ENCODE measurements at regions not wholly inside any gene's neighbourhood (a gene's known extent, or its start where the extent isn't known, plus 50 kb on each side); places are given as distances from the start of the nearest gene placed in this dataset.

- DNase-seq (ENCODE audit: extremely low spot score), result no peak
- no peak for TF ChIP-seq CTBP1 (IDR thresholded peaks at IDR 0.05; ENCODE audit: borderline replicate concordance)
- no peak for TF ChIP-seq SUZ12 (IDR thresholded peaks at IDR 0.05)
- POLR2A ChIA-PET, result no interaction called here
- CTCF ChIA-PET, result interaction anchor here (0.7 to 1.2 kb wide), 2 partner anchors 10 to 298 kb away, joined by 3 read pairs; no protein-coding TSS in a partner anchor
These were observed 73.1 kb downstream of the ZIC5 start for GRCh38 chr13:99898421-99898820.

GRCh38 chr13:99897076-99897440 is 74.5 kb downstream of the ZIC5 start:
- TF ChIP-seq FOXA1 (IDR thresholded peaks at IDR 0.05) (no peak), SP1 (IDR thresholded peaks at IDR 0.05) (no peak), ELF4 (IDR thresholded peaks at IDR 0.05) (no peak), CTBP1 (IDR thresholded peaks at IDR 0.05; ENCODE audit: borderline replicate concordance) (no peak), TARDBP (IDR thresholded peaks at IDR 0.05) (no peak), FOXM1 (IDR thresholded peaks at IDR 0.05; ENCODE audit: borderline replicate concordance) (no peak), NFRKB (IDR thresholded peaks at IDR 0.05) (no peak), FOXK2 (IDR thresholded peaks at IDR 0.05) (no peak), ARNT (IDR thresholded peaks at IDR 0.05) (no peak), L3MBTL2 (conservative IDR thresholded peaks at IDR 0.05) (no peak), HDGF (IDR thresholded peaks at IDR 0.05; ENCODE audit: borderline replicate concordance) (no peak), SUZ12 (IDR thresholded peaks at IDR 0.05) (no peak), ZNF384 (IDR thresholded peaks at IDR 0.05) (no peak), PKNOX1 (IDR thresholded peaks at IDR 0.05) (no peak), BHLHE40 (IDR thresholded peaks at IDR 0.05; ENCODE audit: borderline replicate concordance) (no peak)
- CTCF ChIA-PET, result no interaction called here
- DNase-seq (ENCODE audit: extremely low spot score), result no peak
- POLR2A ChIA-PET, result no interaction called here

GRCh38 chr13:99896369-99897075 is 75.0 kb downstream of the ZIC5 start:
- no peak for DNase-seq (ENCODE audit: extremely low spot score)
- ChIA-PET CTCF (no interaction called here), POLR2A (no interaction called here)
- no peak for TF ChIP-seq NFRKB (IDR thresholded peaks at IDR 0.05)
- no peak for TF ChIP-seq FOXM1 (IDR thresholded peaks at IDR 0.05; ENCODE audit: borderline replicate concordance)
- TF ChIP-seq L3MBTL2 (conservative IDR thresholded peaks at IDR 0.05), result no peak
- no peak for TF ChIP-seq SUZ12 (IDR thresholded peaks at IDR 0.05)
- TF ChIP-seq SP1 (IDR thresholded peaks at IDR 0.05), result no peak
- TF ChIP-seq ARNT (IDR thresholded peaks at IDR 0.05), result no peak
- TF ChIP-seq TARDBP (IDR thresholded peaks at IDR 0.05), result no peak
- no peak for TF ChIP-seq ZNF384 (IDR thresholded peaks at IDR 0.05)
- no peak for TF ChIP-seq FOXK2 (IDR thresholded peaks at IDR 0.05)
- TF ChIP-seq HDGF (IDR thresholded peaks at IDR 0.05; ENCODE audit: borderline replicate concordance), result no peak
- no peak for TF ChIP-seq CTBP1 (IDR thresholded peaks at IDR 0.05; ENCODE audit: borderline replicate concordance)
- no peak for TF ChIP-seq BHLHE40 (IDR thresholded peaks at IDR 0.05; ENCODE audit: borderline replicate concordance)
- no peak for TF ChIP-seq FOXA1 (IDR thresholded peaks at IDR 0.05)
- no peak for TF ChIP-seq LEF1 (IDR thresholded peaks at IDR 0.05; ENCODE audit: borderline replicate concordance)
- no peak for TF ChIP-seq ELF4 (IDR thresholded peaks at IDR 0.05)
- TF ChIP-seq PKNOX1 (IDR thresholded peaks at IDR 0.05), result no peak

- ChIA-PET POLR2A (no interaction called here), CTCF (no interaction called here)
- DNase-seq (ENCODE audit: extremely low spot score), result no peak
- TF ChIP-seq PKNOX1 (IDR thresholded peaks at IDR 0.05) (no peak), TARDBP (IDR thresholded peaks at IDR 0.05) (no peak), SP1 (IDR thresholded peaks at IDR 0.05) (no peak), ARNT (IDR thresholded peaks at IDR 0.05) (no peak), FOXM1 (IDR thresholded peaks at IDR 0.05; ENCODE audit: borderline replicate concordance) (no peak), HDGF (IDR thresholded peaks at IDR 0.05; ENCODE audit: borderline replicate concordance) (no peak), NFRKB (IDR thresholded peaks at IDR 0.05) (no peak)
These were observed 75.9 kb downstream of the ZIC5 start for GRCh38 chr13:99895444-99896368.

- TF ChIP-seq FOXM1 (IDR thresholded peaks at IDR 0.05; ENCODE audit: borderline replicate concordance) (no peak), CTBP1 (IDR thresholded peaks at IDR 0.05; ENCODE audit: borderline replicate concordance) (no peak), SUZ12 (IDR thresholded peaks at IDR 0.05) (no peak), LEF1 (IDR thresholded peaks at IDR 0.05; ENCODE audit: borderline replicate concordance) (no peak), ARNT (IDR thresholded peaks at IDR 0.05) (no peak), TARDBP (IDR thresholded peaks at IDR 0.05) (no peak), FOXA1 (IDR thresholded peaks at IDR 0.05) (no peak), BHLHE40 (IDR thresholded peaks at IDR 0.05; ENCODE audit: borderline replicate concordance) (no peak), ZNF384 (IDR thresholded peaks at IDR 0.05) (no peak)
- ChIA-PET POLR2A (no interaction called here), CTCF (no interaction called here)
- no peak for DNase-seq (ENCODE audit: extremely low spot score)
These were observed 76.6 kb downstream of the ZIC5 start for GRCh38 chr13:99894840-99895443.

Measured in HEK293T (cell line).